ENCODE measurements at regions not wholly inside any gene's neighbourhood (a gene's known extent, or its start where the extent isn't known, plus 50 kb on each side); places are given as distances from the start of the nearest gene placed in this dataset.

DNA sequence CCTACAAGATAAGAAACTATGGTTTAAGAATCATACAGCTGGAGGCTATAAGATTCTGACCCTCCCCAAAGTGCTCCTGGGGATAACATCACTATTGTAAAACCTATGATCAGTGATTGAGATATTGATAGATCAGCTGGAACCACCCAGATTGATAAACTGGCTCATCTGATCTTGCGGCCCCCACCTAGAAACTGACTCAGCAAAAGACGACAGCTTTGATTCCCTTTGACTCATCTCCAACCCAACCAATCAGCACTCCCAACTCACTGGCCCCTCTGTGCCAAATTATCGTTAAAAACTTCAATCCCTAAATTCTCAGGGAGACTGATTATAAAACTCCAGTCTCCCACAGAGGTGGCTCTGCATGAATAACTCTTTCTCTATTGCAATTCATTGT, 106.4 kb downstream of the SCP2D1 start:
- no peak for DNase-seq (ENCODE audit: low read depth, low spot score)
- no peak overlapping the region for H3K4me3 ChIP-seq (ENCODE audit: low read depth, low read length)
- ChIA-PET CTCF (no interaction called here), POLR2A (no interaction called here)
- no peak for TF ChIP-seq CTCF (IDR thresholded peaks at IDR 0.05; ENCODE audit: insufficient read depth, low read length, missing control alignments)

DNA sequence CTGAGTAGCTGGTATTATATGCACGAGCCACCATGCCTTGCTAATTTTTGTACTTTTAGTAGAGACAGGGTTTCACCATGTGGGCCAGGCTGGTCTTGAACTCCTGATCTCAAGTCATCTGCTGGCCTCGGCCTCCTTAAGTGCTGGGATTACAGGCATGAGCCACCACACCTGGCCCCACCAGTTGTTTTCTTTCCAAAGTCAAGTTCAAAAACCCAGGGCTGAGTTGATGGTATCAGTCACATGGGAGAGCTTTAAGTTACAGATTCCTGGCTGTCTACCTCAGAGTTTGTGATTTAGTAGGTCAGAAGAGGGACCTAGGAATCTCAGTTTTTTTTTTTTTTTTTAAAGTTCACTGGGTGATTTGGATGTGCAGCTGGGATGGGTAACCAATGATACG, 107.7 kb downstream of the SCP2D1 start:
- CTCF ChIA-PET, result no interaction called here
- no peak for TF ChIP-seq CTCF (IDR thresholded peaks at IDR 0.05; ENCODE audit: insufficient read depth, low read length, missing control alignments)
- DNase-seq (ENCODE audit: low read depth, low spot score), result no peak
- no peak overlapping the region for H3K4me3 ChIP-seq (ENCODE audit: low read depth, low read length)
- POLR2A ChIA-PET, result no interaction called here

DNA sequence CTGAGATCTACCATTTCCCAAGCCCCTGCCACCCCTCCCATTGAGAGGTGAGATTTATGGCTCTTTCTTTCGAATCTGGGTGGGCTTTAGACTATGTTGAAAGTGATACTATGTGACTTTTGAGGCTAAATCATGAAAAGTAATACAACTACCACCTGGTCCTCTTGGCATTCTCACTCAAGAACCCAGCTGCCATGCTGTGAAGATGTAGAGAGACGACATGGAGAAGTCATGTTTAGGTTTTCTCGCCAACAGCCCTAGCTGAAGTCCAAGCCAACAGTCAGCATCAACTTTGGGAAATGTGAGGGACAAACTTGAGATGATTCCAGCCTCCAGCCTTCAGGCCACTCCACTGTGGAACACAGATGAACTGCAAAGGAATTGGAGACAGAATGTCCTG, 108.7 kb downstream of the SCP2D1 start:
- no peak for DNase-seq (ENCODE audit: low read depth, low spot score)
- ChIA-PET POLR2A (no interaction called here), CTCF (no interaction called here)
- H3K4me3 ChIP-seq (ENCODE audit: low read depth, low read length), result no peak overlapping the region
- TF ChIP-seq CTCF (IDR thresholded peaks at IDR 0.05; ENCODE audit: insufficient read depth, low read length, missing control alignments), result no peak

DNA sequence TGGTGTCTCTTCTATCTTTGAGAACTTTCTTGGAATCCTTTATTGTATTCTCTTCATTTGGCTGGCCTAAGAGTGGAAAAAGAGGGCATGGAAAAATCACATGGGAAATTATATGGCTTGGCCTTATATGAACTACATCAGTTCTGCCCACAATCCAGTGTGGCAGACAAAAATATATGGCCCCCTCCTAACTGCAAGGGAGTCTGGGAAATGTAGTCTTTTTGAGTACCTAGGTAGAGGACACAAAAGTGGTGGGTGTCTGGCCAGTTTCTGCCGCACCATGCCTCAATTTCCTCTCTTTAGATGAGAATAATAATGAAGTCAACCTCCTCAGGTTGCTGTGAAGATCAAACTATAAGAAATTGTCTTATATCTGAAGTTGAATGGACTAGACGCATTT, 109.3 kb downstream of the SCP2D1 start:
- CTCF ChIA-PET, result no interaction called here
- no peak for TF ChIP-seq CTCF (IDR thresholded peaks at IDR 0.05; ENCODE audit: insufficient read depth, low read length, missing control alignments)
- DNase-seq (ENCODE audit: low read depth, low spot score), result no peak
- no peak overlapping the region for H3K4me3 ChIP-seq (ENCODE audit: low read depth, low read length)
- POLR2A ChIA-PET, result no interaction called here

- no peak for DNase-seq (ENCODE audit: low read depth, low spot score)
- TF ChIP-seq CTCF (IDR thresholded peaks at IDR 0.05; ENCODE audit: insufficient read depth, low read length, missing control alignments), result no peak
- ChIA-PET POLR2A (no interaction called here), CTCF (no interaction called here)
- no peak overlapping the region for H3K4me3 ChIP-seq (ENCODE audit: low read depth, low read length)
These were observed 113.4 kb downstream of the SCP2D1 start for GRCh38 chr20:18926965-18927364.

DNA sequence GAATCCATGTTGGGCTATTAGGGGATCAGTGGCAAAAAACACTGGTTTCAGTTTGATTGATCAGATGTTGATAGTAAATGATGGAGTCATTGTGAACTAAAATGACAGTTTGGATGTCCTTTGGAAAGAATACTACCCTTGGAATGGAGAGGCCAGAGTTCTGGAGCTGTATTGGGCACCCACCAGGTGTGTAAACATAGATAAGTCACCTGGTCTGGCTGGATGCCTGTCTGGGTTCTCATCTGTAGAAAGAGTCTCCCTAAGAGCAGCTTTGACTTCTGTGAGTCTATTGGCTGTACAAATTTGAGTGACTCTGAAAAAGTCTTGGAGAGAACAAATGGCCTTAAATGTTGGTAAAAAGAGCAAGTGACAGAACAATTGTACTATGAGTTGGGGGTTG, 115.0 kb downstream of the SCP2D1 start:
- ChIA-PET CTCF (no interaction called here), POLR2A (no interaction called here)
- TF ChIP-seq CTCF (IDR thresholded peaks at IDR 0.05; ENCODE audit: insufficient read depth, low read length, missing control alignments), result no peak
- no peak for DNase-seq (ENCODE audit: low read depth, low spot score)
- no peak overlapping the region for H3K4me3 ChIP-seq (ENCODE audit: low read depth, low read length)
